Activated T-cell treated with anti-CD3 and anti-CD28 coated beads for 4 hours (primary cell): ENCODE measurements at regions not wholly inside any gene's neighbourhood (a gene's known extent, or its start where the extent isn't known, plus 50 kb on each side); places are given as distances from the start of the nearest gene placed in this dataset.

Experiments
- DNase-seq: peaks from one replicate; pipeline ENCODE4 v3.0.0-alpha.2; 2020

GRCh38 chr21:36555199-36555800 is 75.4 kb upstream of the CLDN14 start:
- DNase-seq = no peak

- DNase-seq = no peak
These were observed 77.4 kb upstream of the CLDN14 start for GRCh38 chr21:36557316-36557715.

GRCh38 chr21:36560933-36561575 is 81.1 kb upstream of the CLDN14 start:
- no peak for DNase-seq

- no peak for DNase-seq
These were observed 83.5 kb upstream of the CLDN14 start for GRCh38 chr21:36563341-36563926.

- DNase-seq = no peak
These were observed 84.7 kb upstream of the CLDN14 start for GRCh38 chr21:36564647-36565046.

- no peak for DNase-seq
These were observed 85.6 kb upstream of the CLDN14 start for GRCh38 chr21:36565540-36565939.

- no peak for DNase-seq
These were observed 86.7 kb upstream of the CLDN14 start for GRCh38 chr21:36566644-36567043.

GRCh38 chr21:36567216-36567885 is 87.4 kb upstream of the CLDN14 start:
- DNase-seq = no peak

GRCh38 chr21:36569511-36569910 is 89.6 kb upstream of the CLDN14 start:
- DNase-seq = no peak

- DNase-seq = no peak
These were observed 91.6 kb upstream of the CLDN14 start for GRCh38 chr21:36571556-36571955.

GRCh38 chr21:36572039-36572438 is 92.1 kb upstream of the CLDN14 start:
- DNase-seq = no peak

GRCh38 chr21:36575306-36575705 is 95.4 kb upstream of the CLDN14 start:
- DNase-seq = no peak

GRCh38 chr21:36576441-36576840 is 96.5 kb upstream of the CLDN14 start:
- DNase-seq = no peak

- no peak for DNase-seq
These were observed 100.0 kb upstream of the CLDN14 start for GRCh38 chr21:36579898-36580297.

- DNase-seq = no peak
These were observed 102.3 kb upstream of the CLDN14 start for GRCh38 chr21:36582271-36582670.

GRCh38 chr21:36583591-36583990 is 103.7 kb upstream of the CLDN14 start:
- DNase-seq = no peak

- DNase-seq = no peak
These were observed 105.3 kb upstream of the CLDN14 start for GRCh38 chr21:36584980-36585940.

- no peak for DNase-seq
These were observed 107.5 kb upstream of the CLDN14 start for GRCh38 chr21:36587388-36587787.

GRCh38 chr21:36589352-36589971 is 109.5 kb upstream of the SIM2 start:
- DNase-seq = no peak

- DNase-seq = no peak
These were observed 107.5 kb upstream of the SIM2 start for GRCh38 chr21:36591326-36591970.

GRCh38 chr21:36596174-36596573 is 102.7 kb upstream of the SIM2 start:
- DNase-seq = no peak

- DNase-seq = no peak
These were observed 97.6 kb upstream of the SIM2 start for GRCh38 chr21:36601362-36601761.
